H9 (cell line): ENCODE measurements at regions not wholly inside any gene's neighbourhood (a gene's known extent, or its start where the extent isn't known, plus 50 kb on each side); places are given as distances from the start of the nearest gene placed in this dataset.

ENCODE experiments used
- DNase-seq: peaks from one replicate; pipeline ENCODE4 v3.0.0-alpha.2; 2017
- H2AFZ ChIP-seq: one replicate; pipeline ENCODE4 v1.6.1; 2013; ENCODE audit warnings: mild to moderate bottlenecking, low read length, control low read depth, moderate library complexity
- H2AK5ac ChIP-seq: 2 replicates; pipeline ENCODE4 v1.6.1; 2013; ENCODE audit warnings: low read length, control low read depth, mixed read lengths; ENCODE audit not compliant: insufficient read length
- H2BK120ac ChIP-seq: one replicate; pipeline ENCODE4 v1.6.1; 2013; ENCODE audit warnings: low read depth, mild to moderate bottlenecking, low read length, control low read depth, inconsistent platforms; ENCODE audit not compliant: poor library complexity, severe bottlenecking
- H2BK12ac ChIP-seq: 2 replicates; pipeline ENCODE4 v1.6.1; 2013; ENCODE audit warnings: low read length, control low read depth, mixed read lengths, low read depth; ENCODE audit not compliant: insufficient read length
- H2BK15ac ChIP-seq: 2 replicates; pipeline ENCODE4 v1.6.1; 2013; ENCODE audit warnings: low read depth, low read length, control low read depth
- H2BK20ac ChIP-seq: one replicate; pipeline ENCODE4 v1.6.1; 2013; ENCODE audit warnings: low read depth, mild to moderate bottlenecking, low read length, control low read depth, inconsistent platforms; ENCODE audit not compliant: poor library complexity, severe bottlenecking
- H2BK5ac ChIP-seq: 2 replicates; pipeline ENCODE4 v1.6.1; 2013; ENCODE audit warnings: low read length, control low read depth, mixed read lengths; ENCODE audit not compliant: insufficient read length
- H3K14ac ChIP-seq: 2 replicates; pipeline ENCODE4 v1.6.1; 2013; ENCODE audit warnings: low read length, control low read depth; ENCODE audit not compliant: insufficient read depth
- H3K18ac ChIP-seq: 2 replicates; pipeline ENCODE4 v1.6.1; 2013; ENCODE audit warnings: low read depth, mild to moderate bottlenecking, mixed read lengths, low read length, control low read depth; ENCODE audit not compliant: insufficient read length
- H3K23ac ChIP-seq: 2 replicates; pipeline ENCODE4 v1.6.1; 2013; ENCODE audit warnings: low read length, control low read depth, mixed read lengths, low read depth; ENCODE audit not compliant: insufficient read length
- H3K23me2 ChIP-seq: 2 replicates; pipeline ENCODE4 v1.6.1; 2013; ENCODE audit warnings: low read depth, mild to moderate bottlenecking, mixed read lengths, low read length, control low read depth; ENCODE audit not compliant: insufficient read length, poor library complexity, severe bottlenecking
- H3K27ac ChIP-seq: 2 replicates; pipeline ENCODE4 v1.5.1; 2013; ENCODE audit warnings: low read length, control low read depth, mixed read lengths, low read depth; ENCODE audit not compliant: insufficient read length
- H3K27me3 ChIP-seq: 2 replicates; pipeline ENCODE4 v1.6.1; 2013; ENCODE audit warnings: low read length, control low read depth, inconsistent platforms; ENCODE audit not compliant: insufficient read depth
- H3K4ac ChIP-seq: 2 replicates; pipeline ENCODE4 v1.6.1; 2013; ENCODE audit warnings: low read depth, mild to moderate bottlenecking, control low read depth, inconsistent platforms, low read length, moderate library complexity
- H3K4me1 ChIP-seq: 2 replicates; pipeline ENCODE4 v1.6.1; 2013; ENCODE audit warnings: low read length, control low read depth, inconsistent platforms; ENCODE audit not compliant: insufficient read depth
- H3K4me2 ChIP-seq: 2 replicates; pipeline ENCODE4 v1.6.1; 2013; ENCODE audit warnings: low read length, control low read depth, mixed read lengths; ENCODE audit not compliant: insufficient read length, insufficient read depth
- H3K56ac ChIP-seq: 2 replicates; pipeline ENCODE4 v1.6.1; 2013; ENCODE audit warnings: low read depth, mild to moderate bottlenecking, mixed read lengths, low read length, control low read depth; ENCODE audit not compliant: insufficient read length
- H3K79me1 ChIP-seq: 2 replicates; pipeline ENCODE4 v1.6.1; 2013; ENCODE audit warnings: low read depth, mild to moderate bottlenecking, moderate library complexity, low read length, control low read depth, inconsistent platforms; ENCODE audit not compliant: insufficient read depth, poor library complexity, severe bottlenecking
- H3K79me2 ChIP-seq: 2 replicates; pipeline ENCODE4 v1.6.1; 2013; ENCODE audit warnings: low read length, control low read depth, inconsistent platforms; ENCODE audit not compliant: insufficient read depth
- H3K9ac ChIP-seq: 2 replicates; pipeline ENCODE4 v1.6.1; 2013; ENCODE audit warnings: low read length, control low read depth, mixed read lengths; ENCODE audit not compliant: insufficient read length; ENCODE audit errors: extremely low read depth
- H3K9me3 ChIP-seq: one replicate; pipeline ENCODE4 v1.6.1; 2013; ENCODE audit warnings: low read depth, low read length, inconsistent platforms; ENCODE audit not compliant: control insufficient read depth
- H3T11ph ChIP-seq: one replicate; pipeline ENCODE4 v1.6.1; 2013; ENCODE audit warnings: mild to moderate bottlenecking, low read length, control low read depth, inconsistent platforms
- H4K20me1 ChIP-seq: one replicate; pipeline ENCODE4 v1.6.1; 2013; ENCODE audit not compliant: control insufficient read depth, insufficient read length, insufficient read depth
- H4K5ac ChIP-seq: 2 replicates; pipeline ENCODE4 v1.6.1; 2013; ENCODE audit warnings: low read depth, mild to moderate bottlenecking, mixed read lengths, low read length, control low read depth; ENCODE audit not compliant: insufficient read length
- H4K8ac ChIP-seq: replicated peaks from 2 replicates; pipeline ENCODE4 v1.6.1; 2013; ENCODE audit warnings: low read length, control low read depth, mixed read lengths, low read depth; ENCODE audit not compliant: insufficient read length
- H4K91ac ChIP-seq: 2 replicates; pipeline ENCODE4 v1.6.1; 2013; ENCODE audit warnings: low read depth, mild to moderate bottlenecking, moderate library complexity, mixed read lengths, low read length, control low read depth; ENCODE audit not compliant: insufficient read length
- H3K27ac Mint-ChIP-seq, 3 experiments: 2 replicates in 2 of 3; 3 replicates in 1 of 3; pipeline ENCODE4 v1.8.0; 2020 to 2021; ENCODE audit warnings: mixed read lengths in 3 of 3, mild to moderate bottlenecking in 1 of 3, moderate library complexity in 1 of 3
- H3K27me3 Mint-ChIP-seq: 2 replicates; pipeline ENCODE4 v1.8.0; 2021; ENCODE audit warnings: low read depth, mild to moderate bottlenecking, moderate library complexity, mixed read lengths
- H3K36me3 Mint-ChIP-seq, 3 experiments: 2 replicates in 2 of 3; 3 replicates in 1 of 3; pipeline ENCODE4 v1.8.0; 2020 to 2021; ENCODE audit warnings: low read depth in 3 of 3, mixed read lengths in 3 of 3; ENCODE audit not compliant: insufficient read depth in 1 of 3
- H3K4me1 Mint-ChIP-seq, 2 experiments: 2 replicates each; pipeline ENCODE4 v1.8.0; 2020; ENCODE audit warnings: mixed read lengths in 2 of 2
- H3K4me3 Mint-ChIP-seq, 2 experiments: 2 replicates in 1 of 2; 3 replicates in 1 of 2; pipeline ENCODE4 v1.8.0; 2020 to 2021; ENCODE audit warnings: mild to moderate bottlenecking in 2 of 2, mixed read lengths in 2 of 2, moderate library complexity in 1 of 2
- H3K9me3 Mint-ChIP-seq, 2 experiments: 2 replicates in 1 of 2; 3 replicates in 1 of 2; pipeline ENCODE4 v1.8.0; 2020; ENCODE audit warnings: mild to moderate bottlenecking in 2 of 2, mixed read lengths in 2 of 2, moderate library complexity in 1 of 2
- WGBS: extraction: QIAGEN DNeasy Blood & Tissue Kit; methylation state at CpG from one replicate; pipeline ENCODE4 v1.1.7; 2013; ENCODE audit warnings: missing lambda C conversion rate, low lambda C conversion rate, mixed read lengths; ENCODE audit not compliant: insufficient read length; ENCODE audit errors: extremely low coverage; 5-methylcytosine and 5-hydroxymethylcytosine counted together
- TF ChIP-seq, protein P1 (sequence below): fragments of 200-600 bp; sonication (generic); conservative IDR thresholded peaks from 3 replicates; pipeline ENCODE4 v1.8.0; 2021; ENCODE audit warnings: antibody characterized with exemption, mild to moderate bottlenecking

DNA sequence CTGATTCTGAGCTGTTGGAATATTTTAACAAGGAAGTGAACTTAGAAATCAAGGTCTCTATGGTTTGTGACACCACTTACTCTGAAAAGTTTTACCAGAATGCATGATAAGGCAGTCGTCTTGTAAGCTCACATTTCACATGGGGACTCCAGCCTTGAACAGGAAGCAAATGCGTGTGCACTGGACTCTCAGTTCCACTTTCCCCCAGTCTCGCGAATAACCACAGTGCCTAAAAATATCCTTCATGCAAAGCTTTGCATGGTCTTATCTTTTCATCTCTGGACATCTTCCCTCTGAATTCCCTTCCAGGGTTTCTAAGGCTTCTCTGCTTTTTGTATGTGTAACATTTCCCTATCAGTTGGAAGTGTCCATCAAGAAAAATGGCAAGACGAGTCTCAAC, 581.8 kb downstream of the NLGN4X start:
- Mint-ChIP-seq H3K27ac (peak overlapping the region in 1 of 3 experiments; percentile 47; a peak in 2 of 7 replicates), H3K9me3 (peaks cover 0 to 8% of the 10 kb centered on the region in 2 experiments; a peak in 3 of 5 replicates), H3K4me1 (peaks cover 82 to 83% of the 10 kb centered on the region in 2 experiments), H3K27me3 (peaks cover 4% of the 10 kb centered on the region; the same call in 1 of the 2 replicates), H3K4me3 (no peak overlapping the region), H3K36me3 (peaks cover 0 to 8% (median 0%) of the 10 kb centered on the region in 3 experiments; a peak in 3 of 7 replicates)
- no peak overlapping the region for H3K9ac ChIP-seq
- peaks cover 4% of the 10 kb centered on the region for H3K23me2 ChIP-seq
- H3K27ac ChIP-seq: no peak overlapping the region
- H3K23ac ChIP-seq: no peak overlapping the region
- DNase-seq: no peak
- no peak overlapping the region for H4K8ac ChIP-seq
- no peak overlapping the region for H2BK12ac ChIP-seq
- no peaks in the 10 kb centered on the region for H4K20me1 ChIP-seq
- peaks cover 13% of the 10 kb centered on the region for H3K4me1 ChIP-seq
- no peak overlapping the region for H3T11ph ChIP-seq
- H3K79me2 ChIP-seq: no peaks in the 10 kb centered on the region
- no peaks in the 10 kb centered on the region for H3K9me3 ChIP-seq
- H3K79me1 ChIP-seq: no peaks in the 10 kb centered on the region
- H2AK5ac ChIP-seq: no peak overlapping the region
- H2AFZ ChIP-seq: no peak overlapping the region
- TF ChIP-seq, protein P1, sequence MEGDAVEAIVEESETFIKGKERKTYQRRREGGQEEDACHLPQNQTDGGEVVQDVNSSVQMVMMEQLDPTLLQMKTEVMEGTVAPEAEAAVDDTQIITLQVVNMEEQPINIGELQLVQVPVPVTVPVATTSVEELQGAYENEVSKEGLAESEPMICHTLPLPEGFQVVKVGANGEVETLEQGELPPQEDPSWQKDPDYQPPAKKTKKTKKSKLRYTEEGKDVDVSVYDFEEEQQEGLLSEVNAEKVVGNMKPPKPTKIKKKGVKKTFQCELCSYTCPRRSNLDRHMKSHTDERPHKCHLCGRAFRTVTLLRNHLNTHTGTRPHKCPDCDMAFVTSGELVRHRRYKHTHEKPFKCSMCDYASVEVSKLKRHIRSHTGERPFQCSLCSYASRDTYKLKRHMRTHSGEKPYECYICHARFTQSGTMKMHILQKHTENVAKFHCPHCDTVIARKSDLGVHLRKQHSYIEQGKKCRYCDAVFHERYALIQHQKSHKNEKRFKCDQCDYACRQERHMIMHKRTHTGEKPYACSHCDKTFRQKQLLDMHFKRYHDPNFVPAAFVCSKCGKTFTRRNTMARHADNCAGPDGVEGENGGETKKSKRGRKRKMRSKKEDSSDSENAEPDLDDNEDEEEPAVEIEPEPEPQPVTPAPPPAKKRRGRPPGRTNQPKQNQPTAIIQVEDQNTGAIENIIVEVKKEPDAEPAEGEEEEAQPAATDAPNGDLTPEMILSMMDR: no peak
- H3K27me3 ChIP-seq: no peaks in the 10 kb centered on the region
- H4K91ac ChIP-seq: no peak overlapping the region
- H2BK15ac ChIP-seq: no peak overlapping the region
- no peak overlapping the region for H3K4ac ChIP-seq
- H2BK5ac ChIP-seq: no peak overlapping the region
- no peak overlapping the region for H3K14ac ChIP-seq
- no CpG with 5 or more reads among the region's 5 CpGs for WGBS
- H3K4me2 ChIP-seq: no peak overlapping the region
- no peak overlapping the region for H2BK120ac ChIP-seq
- H3K18ac ChIP-seq: no peak overlapping the region
- H3K56ac ChIP-seq: no peak overlapping the region
- H2BK20ac ChIP-seq: no peak overlapping the region
- no peak overlapping the region for H4K5ac ChIP-seq
